ENCODE measurements at regions not wholly inside any gene's neighbourhood (a gene's known extent, or its start where the extent isn't known, plus 50 kb on each side); places are given as distances from the start of the nearest gene placed in this dataset.
"Not testable (repeated sequence)": the region's sequence is repeated elsewhere in the genome, so short reads cannot be mapped to it uniquely, and the experiment has no call there.

DNA sequence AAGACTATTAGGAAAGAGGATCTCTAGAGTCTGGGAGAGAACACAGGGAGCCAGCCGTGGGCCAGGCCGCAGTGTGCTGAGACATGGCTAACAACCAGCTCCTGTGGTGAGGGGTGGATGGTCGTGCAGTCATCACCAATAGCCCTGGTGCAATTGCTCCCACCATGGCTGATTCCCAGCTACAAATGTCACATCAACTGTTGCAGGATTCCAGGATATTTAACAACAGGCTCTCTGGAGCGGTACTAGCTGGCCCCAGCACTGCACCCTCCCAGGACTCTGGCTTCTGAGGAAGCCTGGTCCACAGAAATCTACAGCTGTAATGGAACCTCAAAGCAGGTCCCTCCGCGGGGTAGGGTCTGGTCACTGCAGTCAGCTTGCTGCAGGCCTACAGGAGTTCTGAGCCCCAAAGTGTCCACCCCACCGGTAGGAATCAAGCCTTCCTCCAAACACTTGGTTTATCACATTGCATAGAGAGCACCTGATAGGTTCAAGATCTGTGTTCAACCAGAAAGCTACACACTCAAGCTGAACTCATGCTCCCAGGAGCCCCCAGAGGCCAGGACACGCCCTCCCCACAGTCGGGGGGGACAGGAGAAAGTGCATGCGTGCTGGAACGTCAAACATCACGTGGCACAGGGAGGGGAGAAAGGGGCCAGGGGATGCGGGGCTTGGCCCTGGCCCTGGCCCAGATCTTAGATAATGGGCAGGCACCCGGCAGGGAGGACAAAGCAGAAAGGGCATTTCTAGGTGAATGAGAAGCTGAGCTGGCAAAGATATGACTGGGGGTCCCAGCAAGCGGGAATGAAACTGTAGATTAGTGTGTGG is 609.0 kb downstream of the TBC1D22A start:
- DNase-seq (ENCODE audit: low read depth): no peak

GRCh38 chr22:47370448-47371262 is 608.2 kb downstream of the TBC1D22A start:
- no peak for DNase-seq (ENCODE audit: low read depth)

- no peak for DNase-seq (ENCODE audit: low read depth)
Measured at GRCh38 chr22:47369431-47370015, 607.1 kb downstream of the TBC1D22A start.

DNA sequence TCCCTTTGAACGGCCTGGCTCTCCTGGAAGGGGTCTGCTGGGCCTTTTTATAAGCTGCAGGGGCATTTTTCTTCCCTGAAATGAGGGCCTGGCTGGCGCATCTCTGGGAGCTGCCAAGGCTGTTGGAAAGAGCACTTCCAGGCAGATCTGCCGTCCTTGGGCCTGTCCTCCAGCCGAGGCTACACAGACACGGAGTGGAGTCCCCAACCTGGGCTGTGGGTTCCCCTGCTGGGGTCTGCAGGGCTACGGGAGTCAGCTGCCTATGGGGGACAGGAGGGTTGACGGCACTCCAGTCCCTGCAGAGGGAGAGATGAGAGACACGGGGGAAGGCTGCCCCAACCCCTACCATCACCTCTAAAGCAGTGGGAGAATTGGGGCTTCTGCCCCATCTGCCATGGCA is 606.6 kb downstream of the TBC1D22A start:
- DNase-seq (ENCODE audit: low read depth): no peak

DNA sequence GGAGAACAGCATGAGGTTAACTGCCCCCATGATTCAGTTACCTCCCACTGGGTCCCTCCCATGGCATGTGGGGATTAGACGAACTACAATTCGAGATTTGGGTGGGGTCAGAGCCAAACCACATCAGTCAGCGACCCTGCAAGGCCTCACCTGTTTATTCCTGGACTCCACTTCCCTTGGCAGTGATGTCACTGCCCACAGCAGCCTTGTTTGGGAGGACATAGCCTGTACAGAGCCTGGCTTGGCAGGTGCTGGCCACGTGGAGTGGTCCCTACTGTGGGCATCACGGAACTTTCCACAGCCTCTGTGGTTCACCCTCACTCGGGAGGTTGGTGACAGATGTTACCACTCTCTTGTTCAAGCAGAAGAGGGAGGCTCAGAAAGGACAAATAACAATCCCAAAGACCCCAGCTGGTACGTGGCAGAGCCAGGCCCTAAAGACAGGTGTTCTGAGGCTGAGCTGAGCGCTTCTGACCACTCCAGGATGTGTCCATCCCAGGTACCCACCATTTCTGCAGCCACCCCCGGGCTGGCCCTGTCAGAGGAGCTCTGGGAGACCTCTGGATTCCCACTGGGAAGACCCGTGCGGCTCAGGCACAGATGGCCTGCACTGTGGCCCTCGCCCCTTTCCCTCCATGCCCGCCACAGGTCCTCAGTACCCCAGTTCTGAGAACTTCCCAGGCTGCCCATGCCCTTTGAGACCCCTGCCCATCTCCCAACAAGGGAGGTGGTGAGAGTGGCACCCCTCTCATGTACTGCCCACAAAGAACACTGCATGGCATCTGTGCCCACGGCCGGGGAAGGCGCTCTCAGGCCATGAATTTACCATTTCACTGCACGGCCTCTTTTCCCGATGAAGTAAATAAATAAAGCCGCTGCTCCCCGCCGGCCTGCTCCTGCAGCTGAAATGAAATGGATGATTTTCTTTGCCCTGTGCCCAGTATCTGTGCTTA is 605.8 kb downstream of the TBC1D22A start:
- DNase-seq (ENCODE audit: low read depth): no peak

DNA sequence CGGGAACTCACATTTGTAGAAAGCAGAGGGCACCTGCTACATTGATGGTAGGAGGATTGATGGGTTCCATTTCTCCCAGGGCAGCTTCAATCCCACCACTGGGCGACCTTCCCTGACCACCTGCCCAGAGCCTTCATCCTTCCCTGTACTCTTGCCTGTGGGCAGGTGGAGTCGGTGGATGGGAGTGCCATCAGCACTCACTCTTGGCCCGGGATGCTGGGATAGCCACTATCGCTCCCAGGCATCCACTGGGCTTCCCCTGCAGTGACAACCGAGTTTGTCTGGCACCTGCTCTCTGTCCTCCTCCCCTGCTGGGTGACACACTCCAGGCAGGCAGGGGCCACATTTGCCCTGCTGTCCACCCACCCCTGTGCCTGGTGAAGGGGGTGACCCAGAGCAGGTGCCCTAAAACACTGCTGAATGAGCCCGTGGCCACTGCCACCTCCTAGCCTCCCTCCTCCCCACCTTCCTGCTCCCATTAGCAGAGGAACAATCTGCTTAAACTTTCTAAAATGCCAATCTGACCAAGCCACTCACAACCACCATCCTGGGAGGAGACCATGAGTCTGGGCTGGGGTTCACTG is 604.7 kb downstream of the TBC1D22A start:
- DNase-seq (ENCODE audit: low read depth): no peak

GRCh38 chr22:47366026-47366767 is 603.7 kb downstream of the TBC1D22A start:
- DNase-seq (ENCODE audit: low read depth): no peak

DNA sequence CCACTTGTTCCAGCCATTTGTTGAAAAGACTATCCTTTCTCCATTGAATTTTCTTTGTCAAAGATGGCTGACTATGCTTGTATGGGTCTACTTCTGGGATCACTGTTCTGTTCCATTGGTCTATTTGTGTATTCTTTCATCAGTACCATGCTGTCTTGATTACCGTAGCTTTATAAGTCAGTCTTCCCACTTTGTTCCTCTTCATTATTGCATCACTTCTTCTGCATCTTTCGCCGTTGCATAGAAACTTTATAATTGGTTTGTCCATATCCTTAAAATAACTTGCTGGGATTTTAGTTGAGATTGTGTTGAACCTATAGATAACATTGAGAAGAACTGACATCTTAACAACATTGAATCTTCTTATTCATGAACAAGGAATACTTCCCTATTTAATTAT is 598.8 kb downstream of the TBC1D22A start:
- DNase-seq (ENCODE audit: low read depth): no peak

DNA sequence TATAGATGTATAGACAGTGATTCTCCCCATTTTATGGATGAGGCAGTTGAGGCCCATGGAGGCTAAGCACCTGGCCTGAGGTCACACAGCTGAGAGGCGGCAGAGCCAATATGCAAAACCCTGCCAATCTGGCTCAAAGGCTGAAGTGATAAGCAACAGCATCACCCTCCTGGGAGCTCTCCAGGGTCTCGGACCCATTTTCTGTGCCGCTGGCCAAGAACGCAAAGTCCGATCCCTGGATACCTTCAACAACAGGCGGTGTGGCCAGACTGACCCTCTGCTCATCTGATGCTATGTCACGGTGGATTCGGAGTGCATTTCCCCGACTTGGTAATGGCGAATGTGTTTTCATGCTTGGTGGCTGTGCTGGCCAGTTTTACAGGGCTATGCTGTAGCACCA is 595.0 kb downstream of the TBC1D22A start:
- DNase-seq (ENCODE audit: low read depth): no peak

- DNase-seq (ENCODE audit: low read depth): no peak
Measured at GRCh38 chr22:47357086-47357485, 594.6 kb downstream of the TBC1D22A start.

GRCh38 chr22:47356511-47357011 is 594.1 kb downstream of the TBC1D22A start:
- no peak for DNase-seq (ENCODE audit: low read depth)

DNA sequence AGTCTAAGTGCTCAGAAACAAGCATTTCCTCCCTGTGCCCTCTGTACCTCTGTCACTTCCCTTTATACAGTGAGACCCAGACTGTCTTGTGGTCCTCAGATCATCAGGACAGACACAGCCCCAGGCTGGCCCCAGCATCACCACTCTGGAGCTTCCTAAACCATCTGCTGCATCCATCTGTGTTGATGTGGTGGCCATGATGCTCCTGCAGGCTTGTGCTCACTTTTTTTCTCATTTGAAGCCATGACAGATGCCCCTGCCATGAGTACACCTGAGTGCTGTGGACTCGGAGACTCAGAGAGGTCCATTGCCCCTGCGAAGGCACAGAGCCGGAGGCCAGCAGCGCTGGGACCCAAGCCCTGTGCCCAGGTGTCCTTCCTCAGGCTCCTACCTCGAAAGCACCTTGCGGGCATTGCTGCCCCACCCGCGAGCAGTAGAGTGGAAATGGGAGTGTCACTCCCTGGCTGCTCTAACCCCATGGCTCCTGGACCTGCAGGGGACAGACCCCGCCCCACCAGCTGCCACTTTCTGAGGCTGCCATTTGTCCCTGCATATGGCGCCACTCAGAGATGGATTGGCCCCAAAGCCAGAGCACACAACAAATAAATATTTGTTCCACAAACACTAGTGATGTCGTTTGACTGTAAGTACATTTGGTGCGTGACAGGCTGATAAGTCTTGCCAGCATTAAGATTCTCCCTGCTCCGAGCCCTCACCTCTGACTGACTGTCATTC is 593.5 kb downstream of the TBC1D22A start:
- no peak for DNase-seq (ENCODE audit: low read depth)

- no peak for DNase-seq (ENCODE audit: low read depth)
Measured at GRCh38 chr22:47355388-47355725, 592.9 kb downstream of the TBC1D22A start.

DNA sequence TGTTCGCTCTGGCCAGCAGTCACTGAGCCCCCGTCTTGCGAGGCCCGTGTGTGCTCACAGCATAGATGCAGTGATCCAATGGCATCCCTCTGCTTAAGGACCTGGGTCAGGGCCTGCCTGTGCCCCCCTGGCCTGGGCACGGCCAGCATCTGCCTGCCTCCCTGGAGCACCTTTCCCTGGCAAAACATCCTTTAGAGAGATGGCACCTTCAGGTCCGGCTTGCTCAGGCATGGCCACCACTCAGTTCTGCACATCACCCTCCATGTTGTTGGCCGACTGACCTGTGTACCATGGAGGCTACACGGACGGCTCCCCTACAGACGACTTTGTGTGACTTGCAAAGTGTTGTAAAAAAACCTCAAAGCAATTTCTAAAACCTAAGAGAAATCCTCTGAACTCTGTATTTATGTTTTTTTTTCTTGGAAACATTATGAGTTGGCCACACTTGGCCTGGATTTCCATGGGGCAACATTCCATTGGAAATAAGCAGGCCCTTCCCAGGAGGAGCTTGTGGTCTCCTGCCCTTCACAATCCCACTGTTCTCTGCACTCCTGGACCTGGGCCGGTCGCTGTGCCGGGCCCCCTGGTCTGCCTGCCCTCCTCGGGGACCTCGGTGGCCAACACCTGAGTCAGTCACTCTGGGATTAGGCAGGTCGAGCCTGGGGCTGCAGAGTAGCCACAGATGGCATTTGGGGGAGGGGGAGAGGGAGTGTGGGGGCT is 592.4 kb downstream of the TBC1D22A start:
- no peak for DNase-seq (ENCODE audit: low read depth)

GRCh38 chr22:47352920-47353700 is 590.7 kb downstream of the TBC1D22A start:
- DNase-seq (ENCODE audit: low read depth): no peak

DNA sequence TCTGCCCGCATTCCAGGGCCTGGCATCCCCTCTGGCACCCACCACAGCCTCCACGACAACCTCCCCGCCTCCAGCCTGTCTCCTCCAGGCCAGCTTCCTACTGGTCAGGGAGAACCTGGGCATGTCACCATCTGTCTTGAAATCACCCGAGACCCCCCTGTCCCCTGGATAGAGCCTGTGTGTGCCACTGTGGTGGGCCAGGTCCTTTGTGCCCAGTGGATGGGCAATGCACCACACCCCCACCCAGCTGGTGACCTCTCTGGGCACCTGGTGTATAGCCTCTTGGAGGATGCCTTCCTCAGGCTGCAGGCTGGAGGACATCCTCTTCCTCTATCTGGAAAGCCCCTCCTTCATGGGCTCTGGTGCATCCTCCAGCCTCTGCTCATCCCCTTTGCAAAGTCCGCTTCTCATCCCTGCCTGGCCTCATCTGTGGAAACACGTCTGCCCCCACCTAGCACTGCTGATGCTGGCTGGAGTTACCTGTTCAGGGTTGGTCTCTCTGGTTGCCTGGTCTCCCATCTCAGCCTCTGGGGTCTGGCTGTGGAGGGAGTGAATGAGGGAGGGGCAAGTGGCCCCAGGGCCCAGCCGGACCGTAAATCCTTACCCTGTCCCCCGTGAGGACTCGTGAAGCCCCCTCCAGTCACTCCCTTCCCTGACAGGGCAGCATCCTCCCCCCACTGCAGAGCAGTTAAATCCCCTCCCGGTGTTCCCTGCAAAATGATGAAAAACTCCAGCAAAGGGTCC is 589.6 kb downstream of the TBC1D22A start:
- no peak for DNase-seq (ENCODE audit: low read depth)

GRCh38 chr22:47346287-47346686 is 583.8 kb downstream of the TBC1D22A start:
- DNase-seq (ENCODE audit: low read depth): not testable (repeated sequence)

DNA sequence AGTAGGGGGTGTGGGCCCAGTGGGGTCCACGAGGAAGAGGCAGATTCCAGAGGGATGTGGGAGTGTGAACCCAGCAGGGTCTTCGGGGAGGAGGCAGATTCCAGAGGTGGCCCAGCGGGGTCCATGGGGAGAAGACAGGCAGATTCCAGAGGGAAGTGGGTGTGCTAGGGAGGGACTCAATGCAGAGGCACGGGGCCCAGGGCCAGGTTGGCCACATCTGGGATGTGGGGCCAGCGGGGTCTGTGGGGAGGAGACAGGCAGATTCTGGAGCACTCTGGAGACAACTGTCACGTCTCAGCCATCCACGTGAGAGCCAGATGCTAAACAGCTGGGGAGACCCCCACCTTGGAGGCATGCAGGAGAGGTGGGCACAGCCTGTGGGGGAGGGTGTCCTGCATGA is 582.6 kb downstream of the TBC1D22A start:
- DNase-seq (ENCODE audit: low read depth): no peak

Measured in HS-5 (cell line).